ENCODE measurements at regions not wholly inside any gene's neighbourhood (a gene's known extent, or its start where the extent isn't known, plus 50 kb on each side); places are given as distances from the start of the nearest gene placed in this dataset.

DNA sequence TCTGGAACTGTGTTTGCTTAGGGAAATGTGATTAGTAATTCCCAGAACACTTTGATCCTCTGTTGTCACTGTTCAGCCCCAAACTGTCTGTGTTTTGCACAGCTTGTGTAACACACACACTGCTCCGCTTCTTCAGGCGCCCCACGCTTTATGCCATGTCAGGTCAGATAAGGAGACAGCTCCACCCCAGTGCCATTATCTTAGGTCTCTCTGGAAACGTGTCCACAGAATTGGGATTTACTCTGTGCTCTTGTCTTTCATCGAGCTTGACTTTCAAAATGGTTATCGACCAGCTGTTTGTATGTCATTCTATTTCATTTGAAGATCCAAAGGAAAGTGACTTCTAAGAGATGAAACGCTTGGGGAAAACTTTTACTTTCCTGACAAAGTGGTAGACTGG, 106.4 kb upstream of the SSTR4 start:
- TF ChIP-seq, protein P1, sequence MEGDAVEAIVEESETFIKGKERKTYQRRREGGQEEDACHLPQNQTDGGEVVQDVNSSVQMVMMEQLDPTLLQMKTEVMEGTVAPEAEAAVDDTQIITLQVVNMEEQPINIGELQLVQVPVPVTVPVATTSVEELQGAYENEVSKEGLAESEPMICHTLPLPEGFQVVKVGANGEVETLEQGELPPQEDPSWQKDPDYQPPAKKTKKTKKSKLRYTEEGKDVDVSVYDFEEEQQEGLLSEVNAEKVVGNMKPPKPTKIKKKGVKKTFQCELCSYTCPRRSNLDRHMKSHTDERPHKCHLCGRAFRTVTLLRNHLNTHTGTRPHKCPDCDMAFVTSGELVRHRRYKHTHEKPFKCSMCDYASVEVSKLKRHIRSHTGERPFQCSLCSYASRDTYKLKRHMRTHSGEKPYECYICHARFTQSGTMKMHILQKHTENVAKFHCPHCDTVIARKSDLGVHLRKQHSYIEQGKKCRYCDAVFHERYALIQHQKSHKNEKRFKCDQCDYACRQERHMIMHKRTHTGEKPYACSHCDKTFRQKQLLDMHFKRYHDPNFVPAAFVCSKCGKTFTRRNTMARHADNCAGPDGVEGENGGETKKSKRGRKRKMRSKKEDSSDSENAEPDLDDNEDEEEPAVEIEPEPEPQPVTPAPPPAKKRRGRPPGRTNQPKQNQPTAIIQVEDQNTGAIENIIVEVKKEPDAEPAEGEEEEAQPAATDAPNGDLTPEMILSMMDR (IDR thresholded peaks at IDR 0.05), result no peak
- TF ChIP-seq POLR2A (IDR thresholded peaks at IDR 0.05), result no peak

All from prostate gland (tissue), 2 donors.